Natural killer cell (primary cell): ENCODE measurements at regions not wholly inside any gene's neighbourhood (a gene's known extent, or its start where the extent isn't known, plus 50 kb on each side); places are given as distances from the start of the nearest gene placed in this dataset.
A peak's percentile ranks its signal among the peaks of the same experiment; 100 is the strongest.

Source experiments
- ATAC-seq, 3 donors: fragments of 150-1000 bp in 2 of 3; fragments of 200-7000 bp in 1 of 3; cut with Tn5 transposase; 1 replicate in 1 of 3; 2 replicates in 2 of 3; pipeline ENCODE4 v1.10.0; 2021; ENCODE audit warnings: mild to moderate bottlenecking in 2 of 3, moderate library complexity in 2 of 3
- DNase-seq, 2 donors: peaks; one replicate each; pipeline versions ENCODE4 v3.0.0 to v3.0.0-alpha.2; 2013 to 2021; ENCODE audit warnings: mixed read lengths in 1 of 2
- H3K27ac ChIP-seq: one replicate; pipeline ENCODE4 v1.5.1; 2013; ENCODE audit warnings: mild to moderate bottlenecking, low read length
- H3K27me3 ChIP-seq: one replicate; pipeline ENCODE4 v1.6.1; 2013; ENCODE audit warnings: low read length; ENCODE audit not compliant: control insufficient read depth, insufficient read depth
- H3K36me3 ChIP-seq: one replicate; pipeline ENCODE4 v1.6.1; 2013; ENCODE audit warnings: low read length; ENCODE audit not compliant: control insufficient read depth, insufficient read depth
- H3K4me1 ChIP-seq: one replicate; pipeline ENCODE4 v1.6.1; 2013; ENCODE audit warnings: low read length; ENCODE audit not compliant: control insufficient read depth, insufficient read depth
- H3K4me3 ChIP-seq: one replicate; pipeline ENCODE4 v1.5.1; 2013; ENCODE audit warnings: low read length
- H3K9me3 ChIP-seq: one replicate; pipeline ENCODE4 v1.6.1; 2013; ENCODE audit warnings: low read length; ENCODE audit not compliant: control insufficient read depth, insufficient read depth
- H3K27ac Mint-ChIP-seq, 2 donors: one replicate each; pipeline ENCODE4 v1.8.0; 2022; ENCODE audit warnings: mild to moderate bottlenecking in 2 of 2, mixed read lengths in 2 of 2, moderate library complexity in 1 of 2
- H3K27me3 Mint-ChIP-seq, 2 donors: one replicate each; pipeline ENCODE4 v1.8.0; 2022; ENCODE audit warnings: low read depth in 2 of 2, mixed read lengths in 2 of 2
- H3K36me3 Mint-ChIP-seq: one replicate; pipeline ENCODE4 v1.8.0; 2022; ENCODE audit warnings: mixed read lengths
- H3K4me1 Mint-ChIP-seq, 2 donors: one replicate each; pipeline ENCODE4 v1.8.0; 2022; ENCODE audit warnings: mixed read lengths in 2 of 2
- H3K4me3 Mint-ChIP-seq: one replicate; pipeline ENCODE4 v1.8.0; 2022; ENCODE audit warnings: mild to moderate bottlenecking, moderate library complexity, mixed read lengths
- H3K9me3 Mint-ChIP-seq, 2 donors: one replicate each; pipeline ENCODE4 v1.8.0; 2022; ENCODE audit warnings: mixed read lengths in 2 of 2
- WGBS: methylation state at CpG from one replicate; pipeline ENCODE4 v1.1.7; 2013; ENCODE audit warnings: missing lambda C conversion rate; ENCODE audit not compliant: insufficient coverage; 5-methylcytosine and 5-hydroxymethylcytosine counted together
- intact Hi-C: fragments of 100-400 bp; cut with micrococcal nuclease; formaldehyde crosslinking; loops from one replicate; pipeline ENCODE4 v1.14.2; 2022
- TF ChIP-seq, protein P1 (sequence below): fragments of 200-600 bp; IDR thresholded peaks from one replicate; pipeline ENCODE4 v1.8.0; 2022; ENCODE audit warnings: antibody characterized with exemption

DNA sequence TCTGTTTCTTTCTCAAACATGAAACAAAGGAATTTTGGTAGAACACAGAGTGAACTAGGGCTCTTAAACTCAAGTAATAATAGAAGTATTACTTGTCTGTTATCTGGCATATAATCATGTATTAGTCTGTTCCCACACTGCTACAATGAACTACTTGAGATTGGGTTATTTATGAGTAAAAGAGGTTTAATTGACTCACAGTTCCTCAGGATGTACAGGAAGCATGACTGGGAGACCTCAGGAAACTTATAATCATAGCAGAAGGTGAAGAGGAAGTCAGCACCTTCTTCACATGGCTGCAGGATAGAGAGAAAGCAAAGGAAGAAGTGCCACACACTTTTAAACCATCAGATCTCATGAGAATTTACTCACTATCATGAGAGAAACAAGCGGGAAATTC is 273.4 kb downstream of the ETS1 start:
- no peak overlapping the region for H3K4me3 Mint-ChIP-seq
- ATAC-seq (no peak), DNase-seq (no peak)
- TF ChIP-seq, protein P1, sequence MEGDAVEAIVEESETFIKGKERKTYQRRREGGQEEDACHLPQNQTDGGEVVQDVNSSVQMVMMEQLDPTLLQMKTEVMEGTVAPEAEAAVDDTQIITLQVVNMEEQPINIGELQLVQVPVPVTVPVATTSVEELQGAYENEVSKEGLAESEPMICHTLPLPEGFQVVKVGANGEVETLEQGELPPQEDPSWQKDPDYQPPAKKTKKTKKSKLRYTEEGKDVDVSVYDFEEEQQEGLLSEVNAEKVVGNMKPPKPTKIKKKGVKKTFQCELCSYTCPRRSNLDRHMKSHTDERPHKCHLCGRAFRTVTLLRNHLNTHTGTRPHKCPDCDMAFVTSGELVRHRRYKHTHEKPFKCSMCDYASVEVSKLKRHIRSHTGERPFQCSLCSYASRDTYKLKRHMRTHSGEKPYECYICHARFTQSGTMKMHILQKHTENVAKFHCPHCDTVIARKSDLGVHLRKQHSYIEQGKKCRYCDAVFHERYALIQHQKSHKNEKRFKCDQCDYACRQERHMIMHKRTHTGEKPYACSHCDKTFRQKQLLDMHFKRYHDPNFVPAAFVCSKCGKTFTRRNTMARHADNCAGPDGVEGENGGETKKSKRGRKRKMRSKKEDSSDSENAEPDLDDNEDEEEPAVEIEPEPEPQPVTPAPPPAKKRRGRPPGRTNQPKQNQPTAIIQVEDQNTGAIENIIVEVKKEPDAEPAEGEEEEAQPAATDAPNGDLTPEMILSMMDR: no peak
- peaks cover 14% of the 10 kb centered on the region for H3K9me3 ChIP-seq
- intact Hi-C loops: no loop called here
- H3K27ac Mint-ChIP-seq: peak overlapping the region; percentile 39 to 58
- H3K9me3 Mint-ChIP-seq: peaks cover 4 to 14% of the 10 kb centered on the region in 2 donors
- no peaks in the 10 kb centered on the region for H3K36me3 ChIP-seq
- no peaks in the 10 kb centered on the region for H3K27me3 ChIP-seq
- H3K4me1 ChIP-seq: peaks cover 34% of the 10 kb centered on the region
- peaks cover 76 to 86% of the 10 kb centered on the region in 2 donors for H3K4me1 Mint-ChIP-seq
- WGBS: 92% methylated on average over 1 of the region's 1 CpG
- no peak overlapping the region for H3K4me3 ChIP-seq
- H3K27ac ChIP-seq: no peak overlapping the region
- peaks cover 25% of the 10 kb centered on the region for H3K36me3 Mint-ChIP-seq
- H3K27me3 Mint-ChIP-seq: no peaks in the 10 kb centered on the region

DNA sequence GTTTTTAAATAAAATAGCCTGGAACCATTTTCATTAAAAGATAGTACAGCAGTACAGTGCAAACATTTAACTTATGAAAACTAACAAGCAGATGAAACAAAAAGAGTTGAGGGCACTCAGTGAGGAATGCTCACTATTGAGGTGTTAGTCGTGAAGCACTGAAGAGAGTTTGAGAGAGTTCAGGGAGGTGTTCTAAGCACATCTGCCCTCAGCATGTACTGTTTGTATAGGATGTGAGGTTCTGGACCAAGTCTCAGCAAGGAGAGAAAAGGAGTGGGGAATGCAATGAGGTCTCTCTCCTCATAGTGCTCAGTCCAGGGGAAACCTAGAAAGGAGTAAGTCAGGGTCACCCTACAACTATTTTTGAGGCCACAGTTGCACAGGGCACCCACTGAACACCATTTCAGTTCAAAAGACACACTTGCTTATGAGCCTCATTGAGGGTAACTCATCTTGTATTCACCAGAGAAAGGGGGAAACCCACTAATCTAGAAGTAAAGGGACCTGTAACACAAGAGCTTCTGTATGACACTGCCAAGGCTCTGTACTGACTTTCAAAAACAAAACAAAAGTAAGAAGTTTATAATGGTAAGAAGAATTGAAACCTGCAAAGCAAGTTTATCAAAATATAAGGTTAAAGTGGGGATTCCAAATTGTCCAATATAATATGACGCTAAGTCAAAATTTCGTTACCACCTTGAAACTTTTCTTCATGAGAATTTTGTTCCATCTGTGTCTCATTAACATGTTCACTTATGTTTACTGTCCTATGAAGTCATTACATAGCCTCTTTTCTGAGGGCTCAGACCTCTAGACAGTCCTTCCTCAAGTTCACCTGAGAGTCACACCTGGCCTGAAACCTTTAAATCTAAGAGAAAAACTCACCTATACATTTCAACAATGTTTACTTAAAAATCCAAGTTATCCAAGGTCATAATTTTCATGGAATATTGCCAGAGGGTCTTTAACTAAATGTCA is 275.3 kb downstream of the ETS1 start:
- DNase-seq: peak in 1 of 2 donors; percentile 68
- Mint-ChIP-seq H3K36me3 (peaks cover 25% of the 10 kb centered on the region), H3K4me3 (no peak overlapping the region), H3K4me1 (peaks cover 71 to 87% of the 10 kb centered on the region in 2 donors), H3K27me3 (no peaks in the 10 kb centered on the region), H3K27ac (peak overlapping the region; percentile 81 to 83), H3K9me3 (peaks cover 4 to 14% of the 10 kb centered on the region in 2 donors)
- peak overlapping the region; percentile 37 for H3K27ac ChIP-seq
- TF ChIP-seq, protein P1: no peak
- 46% methylated on average over 3 of the region's 3 CpGs for WGBS
- no peak overlapping the region for H3K4me3 ChIP-seq
- no peaks in the 10 kb centered on the region for H3K27me3 ChIP-seq
- peaks cover 14% of the 10 kb centered on the region for H3K9me3 ChIP-seq
- H3K4me1 ChIP-seq: peaks cover 30% of the 10 kb centered on the region
- intact Hi-C loops: no loop called here
- peak; percentile 74 to 80 (median 78) for ATAC-seq
- no peaks in the 10 kb centered on the region for H3K36me3 ChIP-seq

DNA sequence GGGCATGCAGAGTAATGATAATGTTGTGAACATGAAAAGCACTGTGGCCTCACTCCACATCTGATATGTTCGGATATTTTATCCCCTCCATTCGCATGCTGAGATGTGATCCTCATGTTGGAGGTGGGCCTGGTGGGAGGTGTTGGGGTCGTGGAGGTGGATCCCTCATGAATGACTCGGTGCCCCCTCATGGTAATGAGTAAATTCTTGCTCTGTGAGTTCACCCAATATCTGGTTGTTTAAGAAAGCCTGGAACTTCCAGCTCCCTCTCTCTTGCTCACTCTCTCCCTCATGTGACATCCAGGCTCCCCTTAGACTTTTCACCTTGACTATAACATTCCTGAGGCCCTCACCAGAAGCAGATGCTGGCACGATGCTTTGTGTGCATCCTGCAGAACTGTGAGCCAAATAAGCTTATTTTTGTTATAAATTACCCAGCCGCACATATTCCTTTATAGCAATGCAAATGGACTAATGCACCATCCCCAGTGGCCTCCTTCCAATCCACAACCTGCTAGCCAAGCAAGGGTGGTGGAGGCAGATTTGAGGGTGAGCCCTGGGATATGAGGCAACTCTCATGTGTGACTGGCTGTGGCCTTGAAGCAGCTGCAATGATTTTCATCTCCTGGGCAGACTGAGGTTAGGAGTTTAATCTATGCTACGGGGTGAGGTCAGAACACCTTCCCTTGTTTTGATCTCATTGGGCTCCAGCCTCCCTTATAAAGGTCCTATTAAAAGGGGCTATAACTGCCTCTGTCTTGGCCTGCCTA is 276.5 kb downstream of the ETS1 start:
- intact Hi-C loops: no loop called here
- peaks cover 14% of the 10 kb centered on the region for H3K9me3 ChIP-seq
- Mint-ChIP-seq H3K4me3 (no peak overlapping the region), H3K36me3 (peaks cover 19% of the 10 kb centered on the region), H3K9me3 (peaks cover 4 to 13% of the 10 kb centered on the region in 2 donors), H3K27me3 (no peaks in the 10 kb centered on the region), H3K4me1 (peaks cover 66 to 83% of the 10 kb centered on the region in 2 donors), H3K27ac (peak overlapping the region; percentile 81 to 83)
- H3K27ac ChIP-seq: peak overlapping the region; percentile 37
- H3K36me3 ChIP-seq: no peaks in the 10 kb centered on the region
- DNase-seq (peak in 1 of 2 donors; percentile 3), ATAC-seq (peak in 2 of 3 donors; percentile 49 to 66)
- peaks cover 37% of the 10 kb centered on the region for H3K4me1 ChIP-seq
- 84% methylated on average over 7 of the region's 7 CpGs for WGBS
- TF ChIP-seq, protein P1: no peak
- H3K4me3 ChIP-seq: no peak overlapping the region
- no peaks in the 10 kb centered on the region for H3K27me3 ChIP-seq
